ENCODE measurements at regions not wholly inside any gene's neighbourhood (a gene's known extent, or its start where the extent isn't known, plus 50 kb on each side); places are given as distances from the start of the nearest gene placed in this dataset.

DNA sequence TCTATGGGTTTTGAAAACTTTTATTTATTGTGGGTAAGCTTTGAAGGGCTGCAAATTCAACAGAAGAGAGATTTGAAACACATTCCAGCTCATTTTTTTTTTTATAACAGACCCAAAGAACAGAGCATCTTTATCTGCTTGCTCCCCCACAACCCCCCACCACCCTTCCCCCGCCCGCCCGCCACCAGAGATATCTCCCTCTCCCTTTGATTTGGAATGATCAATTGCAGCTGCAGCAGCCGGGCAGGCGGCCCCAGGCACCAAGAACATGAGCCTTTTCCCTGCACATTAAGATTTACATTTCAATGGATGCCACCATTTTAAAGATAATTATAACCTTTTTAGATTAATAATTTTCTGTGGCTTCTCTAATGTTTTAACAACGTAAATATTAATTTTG is 510.9 kb downstream of the ZNF608 start:
- BruUV-seq (replicated peaks), result no TSS peak
- TF ChIP-seq EGR1 (IDR thresholded peaks at IDR 0.05; ENCODE audit: low read depth) (no peak), YY1 (IDR thresholded peaks at IDR 0.05; ENCODE audit: extremely low read depth, insufficient replicate concordance, low read depth, low read length) (no peak), EZH2phosphoT487 (IDR thresholded peaks at IDR 0.05; ENCODE audit: borderline replicate concordance) (no peak), POLR2AphosphoS5 (IDR thresholded peaks at IDR 0.05; ENCODE audit: low read depth, low read length) (no peak), ZFX (IDR thresholded peaks at IDR 0.05) (no peak), EZH2 (IDR thresholded peaks at IDR 0.05) (no peak), SRF (IDR thresholded peaks at IDR 0.05; ENCODE audit: low read depth) (no peak), POLR2A (IDR thresholded peaks at IDR 0.05; ENCODE audit: borderline replicate concordance, extremely low read depth, insufficient read depth, insufficient read length) (no peak), RAD21 (IDR thresholded peaks at IDR 0.05; ENCODE audit: low read depth) (no peak), FOSL1 (IDR thresholded peaks at IDR 0.05; ENCODE audit: low read depth) (no peak), SIN3A (IDR thresholded peaks at IDR 0.05; ENCODE audit: low read depth) (no peak), CBX3 (IDR thresholded peaks at IDR 0.05; ENCODE audit: low read depth) (no peak), SP1 (IDR thresholded peaks at IDR 0.05; ENCODE audit: low read depth) (no peak), CEBPB (IDR thresholded peaks at IDR 0.05; ENCODE audit: low read depth) (no peak)
- TF ChIP-seq, protein P1, sequence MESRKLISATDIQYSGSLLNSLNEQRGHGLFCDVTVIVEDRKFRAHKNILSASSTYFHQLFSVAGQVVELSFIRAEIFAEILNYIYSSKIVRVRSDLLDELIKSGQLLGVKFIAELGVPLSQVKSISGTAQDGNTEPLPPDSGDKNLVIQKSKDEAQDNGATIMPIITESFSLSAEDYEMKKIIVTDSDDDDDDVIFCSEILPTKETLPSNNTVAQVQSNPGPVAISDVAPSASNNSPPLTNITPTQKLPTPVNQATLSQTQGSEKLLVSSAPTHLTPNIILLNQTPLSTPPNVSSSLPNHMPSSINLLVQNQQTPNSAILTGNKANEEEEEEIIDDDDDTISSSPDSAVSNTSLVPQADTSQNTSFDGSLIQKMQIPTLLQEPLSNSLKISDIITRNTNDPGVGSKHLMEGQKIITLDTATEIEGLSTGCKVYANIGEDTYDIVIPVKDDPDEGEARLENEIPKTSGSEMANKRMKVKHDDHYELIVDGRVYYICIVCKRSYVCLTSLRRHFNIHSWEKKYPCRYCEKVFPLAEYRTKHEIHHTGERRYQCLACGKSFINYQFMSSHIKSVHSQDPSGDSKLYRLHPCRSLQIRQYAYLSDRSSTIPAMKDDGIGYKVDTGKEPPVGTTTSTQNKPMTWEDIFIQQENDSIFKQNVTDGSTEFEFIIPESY (IDR thresholded peaks at IDR 0.05; ENCODE audit: extremely low read depth, insufficient replicate concordance, low read length), result no peak
- TF ChIP-seq, protein P2, sequence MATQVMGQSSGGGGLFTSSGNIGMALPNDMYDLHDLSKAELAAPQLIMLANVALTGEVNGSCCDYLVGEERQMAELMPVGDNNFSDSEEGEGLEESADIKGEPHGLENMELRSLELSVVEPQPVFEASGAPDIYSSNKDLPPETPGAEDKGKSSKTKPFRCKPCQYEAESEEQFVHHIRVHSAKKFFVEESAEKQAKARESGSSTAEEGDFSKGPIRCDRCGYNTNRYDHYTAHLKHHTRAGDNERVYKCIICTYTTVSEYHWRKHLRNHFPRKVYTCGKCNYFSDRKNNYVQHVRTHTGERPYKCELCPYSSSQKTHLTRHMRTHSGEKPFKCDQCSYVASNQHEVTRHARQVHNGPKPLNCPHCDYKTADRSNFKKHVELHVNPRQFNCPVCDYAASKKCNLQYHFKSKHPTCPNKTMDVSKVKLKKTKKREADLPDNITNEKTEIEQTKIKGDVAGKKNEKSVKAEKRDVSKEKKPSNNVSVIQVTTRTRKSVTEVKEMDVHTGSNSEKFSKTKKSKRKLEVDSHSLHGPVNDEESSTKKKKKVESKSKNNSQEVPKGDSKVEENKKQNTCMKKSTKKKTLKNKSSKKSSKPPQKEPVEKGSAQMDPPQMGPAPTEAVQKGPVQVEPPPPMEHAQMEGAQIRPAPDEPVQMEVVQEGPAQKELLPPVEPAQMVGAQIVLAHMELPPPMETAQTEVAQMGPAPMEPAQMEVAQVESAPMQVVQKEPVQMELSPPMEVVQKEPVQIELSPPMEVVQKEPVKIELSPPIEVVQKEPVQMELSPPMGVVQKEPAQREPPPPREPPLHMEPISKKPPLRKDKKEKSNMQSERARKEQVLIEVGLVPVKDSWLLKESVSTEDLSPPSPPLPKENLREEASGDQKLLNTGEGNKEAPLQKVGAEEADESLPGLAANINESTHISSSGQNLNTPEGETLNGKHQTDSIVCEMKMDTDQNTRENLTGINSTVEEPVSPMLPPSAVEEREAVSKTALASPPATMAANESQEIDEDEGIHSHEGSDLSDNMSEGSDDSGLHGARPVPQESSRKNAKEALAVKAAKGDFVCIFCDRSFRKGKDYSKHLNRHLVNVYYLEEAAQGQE (IDR thresholded peaks at IDR 0.05; ENCODE audit: low read depth), result no peak

More for the DNA sequence above, 510.9 kb downstream of the ZNF608 start:
- H2AFZ ChIP-seq (ENCODE audit: low read depth, low read length, poor library complexity, severe bottlenecking), result no peak overlapping the region
- H4K20me1 ChIP-seq (ENCODE audit: insufficient read depth), result no peaks in the 10 kb centered on the region
- H3K4me1 ChIP-seq (ENCODE audit: control insufficient read depth in 1 of 2, insufficient read depth in 2 of 2, low read length in 2 of 2), result no peaks in the 10 kb centered on the region
- H3K36me3 ChIP-seq (ENCODE audit: control insufficient read depth in 1 of 2, insufficient read depth in 2 of 2, low read length in 2 of 2), result no peaks in the 10 kb centered on the region
- no peak overlapping the region for H3K9ac ChIP-seq (ENCODE audit: low read length)
- H3K79me2 ChIP-seq (ENCODE audit: insufficient read depth, low read length), result no peaks in the 10 kb centered on the region
- H3K4me3 ChIP-seq (replicated peaks in 1 of 2; ENCODE audit: low read depth in 1 of 2, low read length in 2 of 2), result no peak overlapping the region
- ATAC-seq (no peak), DNase-seq (ENCODE audit: low read depth, low spot score) (no peak)
- intact Hi-C loops (cut with micrococcal nuclease), result no loop called here
- CTCF ChIA-PET, result no interaction called here
- POLR2A ChIA-PET, result interaction anchor here (1.3 kb wide), 1 partner anchor 10 kb away, joined by 3 read pairs; no protein-coding TSS in a partner anchor
- RAD21 ChIA-PET (ENCODE audit: low non-redundant PET in 1 of 2, low total read pairs in 2 of 2, uncharacterized antibody in 2 of 2, unreplicated experiment in 2 of 2), result no interaction called here
- no peaks in the 10 kb centered on the region for H3K27me3 ChIP-seq (ENCODE audit: insufficient read depth, low read length)
- H3K4me2 ChIP-seq (ENCODE audit: low read length), result no peak overlapping the region
- no peaks in the 10 kb centered on the region for H3K9me3 ChIP-seq (ENCODE audit: control insufficient read depth in 1 of 2, insufficient read depth in 1 of 2, low read depth in 1 of 2, low read length in 2 of 2)
- no peak overlapping the region for H3K27ac ChIP-seq (ENCODE audit: low read depth, low read length)
- no peaks in the 10 kb centered on the region for H3K9me2 ChIP-seq (ENCODE audit: insufficient read depth)

All from HCT116 (cell line).